Tibial nerve (tissue), 4 donors: ENCODE measurements at regions not wholly inside any gene's neighbourhood (a gene's known extent, or its start where the extent isn't known, plus 50 kb on each side); places are given as distances from the start of the nearest gene placed in this dataset.

Source experiments
- EP300 ChIP-seq, 2 donors: sonication (generic); formaldehyde crosslinking; IDR thresholded peaks; one replicate each; pipeline ENCODE4 v1.6.1; 2017; ENCODE audit warnings: antibody characterized with exemption in 2 of 2, mild to moderate bottlenecking in 1 of 2
- POLR2A ChIP-seq, 2 donors: fragments of 450-650 bp; IDR thresholded peaks; one replicate each; pipeline ENCODE4 v1.6.1; 2017; ENCODE audit warnings: antibody characterized with exemption in 2 of 2, mild to moderate bottlenecking in 2 of 2, moderate library complexity in 2 of 2
- TF ChIP-seq, protein P1 (sequence below), 5 experiments: fragments of 200-600 bp in 3 of 5; fragments of 450-650 bp in 2 of 5; sonication (generic) in 3 of 5; IDR thresholded peaks; one replicate each; pipeline ENCODE4 v1.5.1; 2016 to 2019; ENCODE audit warnings: antibody characterized with exemption in 5 of 5, mild to moderate bottlenecking in 3 of 5, moderate library complexity in 2 of 5

GRCh38 chr6:118397671-118398465 lies 150.2 kb upstream of the PLN start:
- TF ChIP-seq, protein P1, sequence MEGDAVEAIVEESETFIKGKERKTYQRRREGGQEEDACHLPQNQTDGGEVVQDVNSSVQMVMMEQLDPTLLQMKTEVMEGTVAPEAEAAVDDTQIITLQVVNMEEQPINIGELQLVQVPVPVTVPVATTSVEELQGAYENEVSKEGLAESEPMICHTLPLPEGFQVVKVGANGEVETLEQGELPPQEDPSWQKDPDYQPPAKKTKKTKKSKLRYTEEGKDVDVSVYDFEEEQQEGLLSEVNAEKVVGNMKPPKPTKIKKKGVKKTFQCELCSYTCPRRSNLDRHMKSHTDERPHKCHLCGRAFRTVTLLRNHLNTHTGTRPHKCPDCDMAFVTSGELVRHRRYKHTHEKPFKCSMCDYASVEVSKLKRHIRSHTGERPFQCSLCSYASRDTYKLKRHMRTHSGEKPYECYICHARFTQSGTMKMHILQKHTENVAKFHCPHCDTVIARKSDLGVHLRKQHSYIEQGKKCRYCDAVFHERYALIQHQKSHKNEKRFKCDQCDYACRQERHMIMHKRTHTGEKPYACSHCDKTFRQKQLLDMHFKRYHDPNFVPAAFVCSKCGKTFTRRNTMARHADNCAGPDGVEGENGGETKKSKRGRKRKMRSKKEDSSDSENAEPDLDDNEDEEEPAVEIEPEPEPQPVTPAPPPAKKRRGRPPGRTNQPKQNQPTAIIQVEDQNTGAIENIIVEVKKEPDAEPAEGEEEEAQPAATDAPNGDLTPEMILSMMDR (IDR thresholded peaks at IDR 0.05) = no peak
- TF ChIP-seq EP300 (IDR thresholded peaks at IDR 0.05) (no peak), POLR2A (IDR thresholded peaks at IDR 0.05) (no peak)
